Astrocyte of the cerebellum (primary cell): ENCODE measurements at regions not wholly inside any gene's neighbourhood (a gene's known extent, or its start where the extent isn't known, plus 50 kb on each side); places are given as distances from the start of the nearest gene placed in this dataset.

Source experiments
- DNase-seq: peaks from one replicate; pipeline ENCODE4 v3.0.0-alpha.2; 2011; ENCODE audit warnings: low read depth
- H3K4me3 ChIP-seq: 2 replicates; pipeline ENCODE4 v1.5.1; 2011; ENCODE audit warnings: mild to moderate bottlenecking, low read depth, low read length, moderate library complexity
- in situ Hi-C: cut with HindIII; loops from 2 replicates; pipeline ENCODE4 v1.10.0; 2017; ENCODE audit warnings: low sequenced_read_pairs
- TF ChIP-seq, protein P1 (sequence below): IDR thresholded peaks from 2 replicates; pipeline ENCODE4 v1.5.1; 2012; ENCODE audit warnings: low read length, low read depth, moderate library complexity, mild to moderate bottlenecking; ENCODE audit errors: missing control alignments

DNA sequence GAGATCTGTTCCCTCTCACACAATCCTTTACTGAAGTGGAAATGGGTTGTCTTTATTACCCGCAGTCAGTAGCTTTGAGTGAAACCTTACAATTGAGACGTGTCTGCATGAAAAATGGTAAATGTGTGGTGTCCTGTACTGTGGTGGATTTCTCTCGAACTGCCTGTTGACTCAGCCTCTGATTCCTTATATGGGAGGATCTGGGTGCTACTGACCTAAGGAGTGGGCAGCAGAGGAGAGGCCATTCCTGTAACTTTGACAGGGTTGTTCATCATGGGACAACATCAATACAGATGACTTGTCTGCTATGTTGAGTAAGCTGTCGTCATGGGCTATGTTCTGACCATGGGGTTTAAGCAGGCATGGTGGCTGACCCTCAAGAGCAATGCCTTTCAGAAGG lies 159.6 kb upstream of the WDR1 start:
- H3K4me3 ChIP-seq, result no peak overlapping the region
- in situ Hi-C loops, result no loop called here
- TF ChIP-seq, protein P1, sequence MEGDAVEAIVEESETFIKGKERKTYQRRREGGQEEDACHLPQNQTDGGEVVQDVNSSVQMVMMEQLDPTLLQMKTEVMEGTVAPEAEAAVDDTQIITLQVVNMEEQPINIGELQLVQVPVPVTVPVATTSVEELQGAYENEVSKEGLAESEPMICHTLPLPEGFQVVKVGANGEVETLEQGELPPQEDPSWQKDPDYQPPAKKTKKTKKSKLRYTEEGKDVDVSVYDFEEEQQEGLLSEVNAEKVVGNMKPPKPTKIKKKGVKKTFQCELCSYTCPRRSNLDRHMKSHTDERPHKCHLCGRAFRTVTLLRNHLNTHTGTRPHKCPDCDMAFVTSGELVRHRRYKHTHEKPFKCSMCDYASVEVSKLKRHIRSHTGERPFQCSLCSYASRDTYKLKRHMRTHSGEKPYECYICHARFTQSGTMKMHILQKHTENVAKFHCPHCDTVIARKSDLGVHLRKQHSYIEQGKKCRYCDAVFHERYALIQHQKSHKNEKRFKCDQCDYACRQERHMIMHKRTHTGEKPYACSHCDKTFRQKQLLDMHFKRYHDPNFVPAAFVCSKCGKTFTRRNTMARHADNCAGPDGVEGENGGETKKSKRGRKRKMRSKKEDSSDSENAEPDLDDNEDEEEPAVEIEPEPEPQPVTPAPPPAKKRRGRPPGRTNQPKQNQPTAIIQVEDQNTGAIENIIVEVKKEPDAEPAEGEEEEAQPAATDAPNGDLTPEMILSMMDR, result no peak
- DNase-seq, result no peak

DNA sequence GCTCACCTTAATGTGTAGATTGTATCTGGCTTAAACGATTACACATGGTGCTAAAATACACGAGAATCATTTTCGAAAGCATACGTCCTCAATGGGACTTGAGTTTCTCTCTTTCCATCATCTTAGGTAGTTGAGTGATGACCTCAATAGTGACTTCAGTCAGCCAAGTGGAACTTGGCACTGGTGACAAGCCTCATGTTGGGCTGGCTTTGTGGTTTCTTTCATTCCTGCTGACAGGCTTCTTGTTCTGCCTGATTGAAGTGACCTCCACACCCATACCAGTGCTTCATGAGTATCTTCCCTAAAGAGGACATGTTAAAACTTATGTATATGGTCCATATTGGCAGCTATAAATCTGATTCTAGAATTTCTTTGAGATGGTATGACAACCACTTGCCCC lies 159.1 kb upstream of the WDR1 start:
- no peak for DNase-seq
- TF ChIP-seq, protein P1, result no peak
- H3K4me3 ChIP-seq, result no peak overlapping the region
- in situ Hi-C loops, result no loop called here

DNA sequence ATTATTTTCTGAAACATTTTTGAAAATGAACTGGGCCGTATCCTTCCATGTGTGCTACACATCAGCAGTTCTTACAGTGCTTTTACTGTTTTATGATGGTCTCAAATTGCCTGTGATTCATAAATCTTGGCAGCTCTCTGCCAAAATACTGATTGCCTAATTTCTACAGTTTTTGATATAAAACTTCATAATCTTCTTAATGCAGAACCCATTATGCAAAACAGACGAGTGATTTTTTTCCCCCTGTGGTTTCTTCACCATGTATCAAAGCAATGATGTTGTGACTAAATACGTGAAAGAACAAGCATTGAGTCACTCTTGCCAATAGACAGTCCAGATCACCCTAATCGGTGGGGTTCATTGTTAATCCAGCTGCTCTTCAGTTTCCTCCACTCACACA lies 156.4 kb upstream of the WDR1 start:
- TF ChIP-seq, protein P1, result no peak
- in situ Hi-C loops, result no loop called here
- H3K4me3 ChIP-seq, result no peak overlapping the region
- DNase-seq, result no peak

DNA sequence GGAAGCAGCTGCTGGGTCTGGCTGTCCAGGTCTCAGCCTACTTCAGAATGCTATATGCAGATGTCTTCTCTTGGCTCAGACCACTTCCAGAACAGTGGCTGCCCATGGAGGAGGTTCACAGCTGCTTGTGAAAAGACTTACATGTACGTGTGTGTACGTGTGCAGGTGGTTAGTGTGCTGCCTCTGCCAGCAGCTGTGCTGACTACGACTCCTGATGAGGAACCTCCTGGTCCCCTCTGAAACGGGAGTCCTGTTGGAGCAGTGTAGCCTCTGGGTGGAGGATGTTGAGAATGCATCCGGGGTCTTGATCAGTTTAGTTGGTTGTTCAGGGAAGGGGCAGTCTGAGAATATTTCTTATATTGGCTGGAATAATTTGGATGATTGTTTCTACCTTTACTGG lies 155.9 kb upstream of the WDR1 start:
- in situ Hi-C loops, result no loop called here
- no peak overlapping the region for H3K4me3 ChIP-seq
- no peak for DNase-seq
- TF ChIP-seq, protein P1, result no peak

DNA sequence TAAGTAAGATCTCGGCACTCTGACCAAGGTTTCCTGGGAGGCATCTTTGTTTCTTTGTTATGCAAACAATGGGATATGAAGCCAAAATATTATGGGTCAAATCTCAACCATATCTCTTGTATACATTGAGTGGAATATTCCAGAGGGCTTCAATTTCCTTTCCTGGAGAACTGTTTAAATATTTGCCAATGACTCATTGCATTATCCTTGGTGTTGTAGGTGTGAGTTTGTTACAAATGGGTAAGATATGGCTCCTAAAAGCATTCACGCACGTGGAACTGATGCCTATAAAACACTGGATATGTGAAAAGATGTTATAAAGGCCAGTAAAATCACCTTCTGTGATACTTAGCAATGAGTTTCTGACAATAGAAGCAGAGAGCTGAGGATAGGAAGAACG lies 150.5 kb upstream of the WDR1 start:
- no peak for DNase-seq
- H3K4me3 ChIP-seq, result no peak overlapping the region
- TF ChIP-seq, protein P1, result no peak
- in situ Hi-C loops, result no loop called here

DNA sequence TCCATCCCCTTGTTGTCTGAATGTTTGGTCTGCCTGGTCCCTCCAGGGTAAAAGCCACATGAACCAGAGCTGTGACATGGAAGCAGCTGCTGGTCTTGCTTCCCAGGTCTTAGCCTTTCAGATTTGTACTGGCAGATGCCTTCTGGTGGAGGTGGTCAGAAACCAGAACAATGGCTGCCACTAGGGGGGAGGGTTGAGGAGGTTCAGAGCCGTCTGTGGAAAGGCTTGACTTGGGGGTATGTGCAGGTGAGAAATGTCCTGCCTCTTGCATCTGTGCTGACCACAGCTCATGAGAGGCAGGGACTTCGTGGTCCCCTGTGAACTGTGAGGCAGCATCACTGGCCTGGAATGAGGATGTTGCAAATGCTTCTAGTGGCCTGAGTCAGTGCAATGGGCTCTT lies 144.2 kb upstream of the WDR1 start:
- H3K4me3 ChIP-seq, result no peak overlapping the region
- TF ChIP-seq, protein P1, result no peak
- DNase-seq, result no peak
- in situ Hi-C loops, result no loop called here

DNA sequence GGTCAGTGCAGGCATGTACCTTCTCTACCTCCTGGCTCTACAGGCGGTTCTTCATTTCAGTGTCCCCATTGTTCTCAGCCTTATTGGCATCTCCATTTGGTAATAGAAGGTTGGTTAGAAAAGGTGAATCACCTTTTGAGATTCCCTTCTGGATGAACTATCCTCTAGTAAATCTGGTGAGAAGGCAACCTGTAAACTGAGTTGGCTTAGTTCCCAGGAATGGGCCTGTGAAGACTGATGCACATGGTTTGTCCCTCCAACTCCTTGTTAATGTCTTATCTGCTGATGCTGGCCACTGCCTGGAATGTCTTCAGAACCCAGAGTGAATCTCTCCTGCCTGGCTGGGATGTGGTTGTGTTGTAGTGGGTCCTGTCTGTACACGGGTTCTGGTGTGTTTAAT lies 143.4 kb upstream of the WDR1 start:
- DNase-seq, result no peak
- in situ Hi-C loops, result no loop called here
- H3K4me3 ChIP-seq, result no peak overlapping the region
- TF ChIP-seq, protein P1, result no peak
